ENCODE measurements at regions not wholly inside any gene's neighbourhood (a gene's known extent, or its start where the extent isn't known, plus 50 kb on each side); places are given as distances from the start of the nearest gene placed in this dataset.

- TF ChIP-seq CTCF (IDR thresholded peaks at IDR 0.05) = no peak
- no peak for TF ChIP-seq POLR2A (IDR thresholded peaks at IDR 0.05)
These were observed 197.9 kb upstream of the STARD13 start for GRCh38 chr13:33483471-33483870.
